DMS 273 (cell line): ENCODE measurements at regions not wholly inside any gene's neighbourhood (a gene's known extent, or its start where the extent isn't known, plus 50 kb on each side); places are given as distances from the start of the nearest gene placed in this dataset.
"Not testable (repeated sequence)": the region's sequence is repeated elsewhere in the genome, so short reads cannot be mapped to it uniquely, and the experiment has no call there.

ENCODE experiments used
- DNase-seq: peaks from one replicate; lab custom pipeline; 2025; ENCODE audit not compliant: unreplicated experiment; lab: John Stamatoyannopoulos, UW

GRCh38 chr11:34756591-34756990, 135.7 kb downstream of the EHF start:
- no peak for DNase-seq

DNA sequence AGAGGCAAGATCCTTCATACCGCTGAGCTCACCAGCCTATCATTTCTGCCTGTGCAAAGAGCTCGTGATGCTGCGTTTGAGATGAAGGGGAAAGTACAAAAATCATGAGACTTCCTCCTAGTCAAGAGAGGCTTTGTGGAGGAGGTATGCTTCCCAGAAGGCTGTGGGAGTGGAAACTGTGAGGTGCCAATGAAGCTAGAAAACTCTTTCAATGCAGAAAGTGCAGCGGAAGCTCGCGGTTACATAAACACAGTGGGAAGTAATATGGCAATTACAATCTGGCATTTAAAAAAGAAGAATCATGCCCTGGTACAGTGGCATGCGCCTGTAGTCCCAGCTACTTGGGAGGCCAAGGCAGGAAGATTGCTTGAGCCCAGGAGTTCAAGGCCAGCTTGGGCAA, 134.8 kb downstream of the EHF start:
- DNase-seq = no peak

DNA sequence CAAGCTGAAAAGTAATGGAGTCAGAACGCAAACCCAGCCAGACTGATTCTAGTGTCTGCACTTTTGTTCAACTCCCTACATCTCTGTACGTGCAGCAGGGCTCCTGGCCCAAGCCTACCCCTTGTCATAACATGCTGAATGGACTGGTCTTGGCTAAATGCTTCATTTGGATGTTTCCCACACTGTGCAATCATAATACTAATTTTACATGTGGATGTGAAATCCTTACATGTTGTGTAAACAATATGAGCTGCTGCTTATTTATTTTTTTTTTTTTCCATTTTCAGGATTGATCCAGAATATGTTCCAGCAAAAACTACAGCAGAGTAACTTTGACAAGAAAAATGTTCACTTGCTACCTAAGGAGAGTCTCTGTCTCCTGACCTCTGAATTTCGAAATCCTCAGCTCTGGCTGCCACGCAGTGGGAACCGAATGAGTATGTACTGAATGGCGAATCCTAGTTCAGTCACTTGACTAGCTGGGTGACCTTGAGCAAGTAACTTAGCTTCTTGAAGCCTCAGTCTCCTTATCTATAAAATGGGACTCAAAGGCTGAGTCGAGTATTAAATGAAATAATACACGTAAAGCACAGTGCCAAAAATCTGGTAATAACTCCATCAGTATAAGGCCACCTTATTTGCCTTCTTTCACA, 133.4 kb downstream of the EHF start:
- no peak for DNase-seq

DNA sequence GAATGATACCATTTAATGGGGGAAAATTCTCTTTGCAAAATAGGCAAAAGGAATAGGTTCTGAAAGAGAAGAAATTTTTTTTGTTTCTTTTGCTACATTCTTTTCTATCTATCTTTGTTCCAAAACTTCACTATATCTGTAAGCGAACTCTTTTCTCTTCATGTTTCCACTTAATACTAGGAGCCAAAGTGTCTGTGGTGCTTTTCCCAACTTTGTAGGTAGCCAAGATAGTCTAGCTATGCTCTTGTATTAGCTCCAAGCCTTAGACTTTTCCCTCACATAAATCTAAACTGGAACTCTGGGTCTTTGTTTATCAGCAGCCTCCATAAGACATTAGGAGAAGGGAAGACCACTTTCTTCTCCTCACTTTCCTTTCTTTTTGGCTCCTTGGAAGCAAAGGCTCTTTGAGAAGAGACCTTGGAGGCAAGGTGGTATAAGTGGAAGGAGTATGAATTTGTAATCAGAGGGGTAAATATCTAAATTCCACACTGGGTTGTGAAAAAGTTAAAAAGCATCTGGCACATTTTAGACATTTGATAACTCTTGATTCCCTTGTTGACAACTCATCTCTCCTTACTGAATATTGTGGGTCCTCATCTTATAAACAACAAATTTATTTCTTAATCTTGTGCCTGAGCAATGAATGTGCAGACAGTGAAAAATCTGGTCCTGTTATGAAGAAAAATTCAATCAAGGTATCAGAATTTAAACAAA, 130.0 kb downstream of the EHF start:
- no peak for DNase-seq

DNA sequence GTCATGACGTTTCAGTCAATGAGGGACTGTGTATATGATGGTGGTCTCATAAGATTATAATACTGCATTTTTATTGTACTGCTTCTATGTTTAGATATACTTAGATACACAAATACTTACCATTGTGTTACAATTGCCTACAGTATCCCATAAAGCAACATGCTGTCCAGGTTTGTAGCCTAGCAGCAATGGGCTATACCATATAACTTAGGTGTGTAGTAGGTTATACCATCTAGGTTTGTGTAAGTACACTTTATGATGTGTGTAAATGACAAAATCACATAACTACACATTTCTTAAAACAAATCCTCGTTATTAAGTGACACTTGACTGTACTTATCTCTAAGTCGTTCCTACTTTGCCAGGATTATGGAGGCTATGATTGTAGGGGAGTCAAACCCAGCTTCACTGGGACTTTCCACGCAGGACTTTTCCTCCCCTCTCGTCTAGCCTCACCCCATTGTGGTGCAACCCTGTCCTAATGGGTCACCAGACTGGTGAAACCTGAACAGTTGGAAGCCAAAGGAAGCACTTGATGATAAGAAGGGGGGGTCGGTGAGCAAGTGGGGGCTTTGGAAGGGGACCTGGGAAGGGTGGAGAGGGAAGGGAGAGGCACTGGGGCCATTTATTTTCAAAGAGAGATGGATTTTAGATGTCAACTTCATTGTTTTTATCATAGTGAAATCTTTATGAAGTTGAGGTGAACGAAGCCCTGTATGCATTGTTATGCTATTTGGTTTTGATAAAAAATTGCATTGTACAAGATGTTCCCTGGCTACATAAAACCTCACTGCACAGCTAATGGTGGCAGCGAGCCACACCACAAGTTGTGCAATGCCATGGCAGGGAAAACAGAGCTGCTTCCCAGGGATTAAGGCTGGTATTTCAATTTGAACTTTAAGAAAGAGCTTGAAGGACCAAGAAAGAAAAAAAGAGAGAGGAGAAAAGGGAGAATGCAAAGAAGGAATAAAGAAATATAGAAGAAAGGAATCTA, 129.1 kb downstream of the EHF start:
- DNase-seq = no peak

DNA sequence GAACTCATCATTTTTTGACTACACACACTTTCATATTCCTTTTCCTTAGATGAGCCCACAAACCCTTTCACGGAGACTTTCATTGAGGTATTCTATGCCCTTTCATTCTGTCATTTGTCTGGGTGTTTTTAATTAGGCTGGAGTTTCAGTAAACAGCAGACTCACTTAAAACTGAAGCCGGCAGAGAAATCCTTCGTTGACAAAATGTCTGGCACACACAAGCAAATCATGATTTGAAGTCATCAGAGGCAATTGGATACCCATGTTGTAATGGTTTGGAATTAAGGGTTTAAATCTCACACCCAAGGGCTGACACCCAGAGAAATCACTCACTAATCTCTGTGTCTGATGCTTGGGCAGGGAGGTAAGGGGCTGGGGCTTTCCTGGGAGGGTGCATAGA, 127.1 kb downstream of the EHF start:
- no peak for DNase-seq

DNA sequence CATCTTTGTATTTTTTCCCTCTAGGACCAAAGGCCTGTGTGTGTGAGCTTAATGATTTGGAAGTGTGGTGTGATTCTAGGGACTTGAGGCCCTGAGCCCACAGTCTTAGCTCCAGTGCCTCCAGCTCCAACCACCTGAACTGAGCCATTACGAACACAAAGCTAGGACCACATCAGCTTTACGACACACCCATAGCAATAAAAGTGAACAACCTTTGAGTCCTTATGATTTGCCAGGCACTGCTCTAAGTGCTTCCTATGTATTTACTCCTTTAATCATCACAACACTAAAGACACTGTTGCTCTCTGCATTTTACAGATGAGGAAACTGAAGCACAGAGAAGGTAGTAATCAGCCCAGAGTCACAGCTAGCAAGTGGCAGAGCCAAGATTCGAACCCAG, 126.4 kb downstream of the EHF start:
- DNase-seq = no peak

- DNase-seq = peak; percentile 1
Observed at GRCh38 chr11:34745195-34745594, 124.3 kb downstream of the EHF start.

DNA sequence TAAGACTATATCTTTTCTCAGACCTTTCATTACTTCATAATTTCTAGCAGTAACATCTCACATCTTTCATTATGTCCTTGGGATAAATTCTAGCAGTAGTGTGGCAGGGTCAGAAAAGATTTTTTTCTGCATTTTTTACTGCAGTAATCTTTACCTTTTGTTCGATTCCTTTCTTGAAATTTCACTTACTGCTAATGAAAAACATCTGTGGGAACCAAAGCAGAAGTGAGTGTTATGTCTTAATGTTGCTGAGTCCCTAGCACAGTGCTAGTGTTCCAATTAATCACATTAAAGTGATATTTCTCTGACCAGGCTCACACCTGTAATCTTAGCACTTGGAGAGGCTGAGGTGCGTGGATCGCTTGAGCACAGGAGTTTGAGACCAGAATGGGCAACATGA, 123.6 kb downstream of the EHF start:
- DNase-seq = no peak

- DNase-seq = no peak
Observed at GRCh38 chr11:34738237-34738636, 117.3 kb downstream of the EHF start.

DNA sequence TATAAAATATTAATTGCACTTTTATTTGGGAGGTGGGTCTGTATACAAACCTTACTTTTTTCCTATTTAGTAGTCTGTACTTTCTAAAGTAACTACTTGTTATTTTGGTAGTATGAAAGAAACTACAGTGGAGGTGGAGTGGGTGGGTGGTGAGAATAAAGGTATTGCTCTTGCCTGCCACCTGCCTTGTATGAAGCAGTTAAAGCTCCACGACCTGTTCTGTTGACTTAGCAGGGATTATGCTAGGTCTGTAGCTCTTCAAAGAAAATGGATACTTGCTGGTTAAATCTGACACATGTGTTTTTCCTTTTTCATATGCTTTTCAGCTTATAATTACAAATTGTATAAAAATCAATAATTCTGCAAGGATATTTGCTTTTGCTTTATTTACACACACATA, 111.9 kb downstream of the EHF start:
- DNase-seq = no peak

DNA sequence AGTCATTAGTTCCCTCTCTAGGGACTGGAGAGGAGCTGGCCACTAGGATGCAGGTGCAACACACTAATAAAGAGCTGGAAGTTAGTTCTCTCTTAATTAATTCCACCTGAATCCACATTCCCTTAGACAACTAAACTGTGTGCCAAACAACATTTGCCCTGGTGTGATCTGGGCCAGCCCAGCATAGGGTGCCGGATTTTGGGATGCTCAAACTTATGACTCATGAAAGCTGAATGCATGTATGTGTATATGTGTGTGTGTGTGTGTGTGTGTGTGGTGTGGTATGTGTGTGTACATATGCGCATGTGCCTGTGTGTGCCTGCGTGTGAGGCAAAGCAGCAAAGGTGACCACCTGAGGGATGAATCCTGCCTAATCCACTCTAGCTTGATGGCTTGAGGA, 110.7 kb downstream of the EHF start:
- DNase-seq = no peak

DNA sequence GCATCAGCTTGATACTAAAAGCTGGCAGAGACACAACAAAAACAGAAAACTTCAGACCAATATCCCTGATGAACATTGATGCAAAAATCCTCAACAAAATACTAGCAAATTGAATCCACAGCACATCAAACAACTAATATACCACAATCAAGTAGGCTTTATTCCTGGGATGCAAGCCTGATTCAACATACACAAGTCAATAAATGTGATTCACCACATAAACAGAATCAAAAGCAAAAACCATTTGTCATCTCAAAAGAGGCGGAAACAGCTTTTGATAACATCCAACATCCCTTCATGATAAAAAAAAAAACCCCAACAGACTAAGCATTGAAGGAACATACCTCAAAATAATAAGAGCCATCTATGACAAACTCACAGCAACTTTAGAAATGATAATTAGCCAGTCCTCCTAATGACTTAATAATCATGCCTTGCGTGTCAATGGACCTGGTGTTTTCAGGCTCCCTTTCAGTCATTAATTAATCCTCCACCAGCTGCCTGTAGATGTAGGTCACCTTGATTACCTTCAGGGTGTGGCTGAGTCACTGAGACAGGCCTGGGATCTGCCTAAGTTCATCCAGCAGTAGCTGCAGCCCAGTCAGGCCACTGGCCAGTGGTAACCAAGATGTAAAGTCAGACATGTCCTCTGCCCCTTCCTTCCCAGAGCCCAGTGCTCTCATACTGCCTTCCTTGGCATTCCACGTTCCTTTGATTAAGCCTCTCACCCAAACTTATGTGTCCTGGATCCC, 109.8 kb downstream of the EHF start:
- DNase-seq = no peak

- DNase-seq = no peak
Observed at GRCh38 chr11:34728609-34729008, 107.7 kb downstream of the EHF start.

DNA sequence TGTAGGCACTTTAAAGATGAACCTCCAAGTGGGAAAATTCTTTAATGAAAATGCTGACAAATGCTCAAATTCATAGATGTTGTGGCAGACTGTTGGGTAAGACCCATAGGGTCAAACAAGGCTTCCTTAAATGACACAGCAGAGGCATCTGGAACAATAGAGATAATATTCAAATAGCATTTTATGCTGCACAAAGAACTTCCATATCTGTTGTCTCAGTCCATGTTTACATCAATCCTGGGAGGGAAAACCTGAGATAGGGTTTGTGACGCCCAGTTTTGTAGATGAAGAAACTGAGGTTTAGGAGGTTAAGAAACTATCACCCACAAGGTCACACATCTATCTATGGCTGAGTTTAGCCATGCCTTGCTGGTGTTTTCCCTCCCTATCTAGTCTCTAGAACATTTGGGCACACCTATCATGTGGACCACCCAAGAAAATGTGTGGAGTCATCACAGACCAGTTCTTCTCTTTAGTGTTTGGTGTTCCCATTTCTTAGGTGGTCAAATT, 106.4 kb downstream of the EHF start:
- no peak for DNase-seq

DNA sequence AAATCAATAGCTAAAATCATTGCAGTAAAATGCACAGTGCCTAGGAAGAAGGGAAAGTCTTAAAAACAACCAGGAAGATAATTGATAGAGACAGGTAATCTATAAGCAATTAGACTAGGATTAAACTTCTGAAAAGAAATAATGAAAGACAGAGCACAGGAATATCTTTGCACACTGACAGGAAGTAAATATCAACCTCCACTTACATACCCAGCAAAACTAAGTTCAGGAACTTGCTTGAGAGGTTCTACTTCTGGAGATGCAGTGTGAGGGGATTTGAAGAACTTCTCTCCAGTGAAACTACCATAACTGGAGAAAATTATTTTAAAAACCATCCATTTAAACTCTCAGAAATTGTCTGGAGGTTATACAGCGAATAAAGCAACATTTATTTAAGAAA, 104.1 kb downstream of the EHF start:
- DNase-seq = no peak

- no peak for DNase-seq
Observed at GRCh38 chr11:34721646-34722045, 100.8 kb downstream of the EHF start.

DNA sequence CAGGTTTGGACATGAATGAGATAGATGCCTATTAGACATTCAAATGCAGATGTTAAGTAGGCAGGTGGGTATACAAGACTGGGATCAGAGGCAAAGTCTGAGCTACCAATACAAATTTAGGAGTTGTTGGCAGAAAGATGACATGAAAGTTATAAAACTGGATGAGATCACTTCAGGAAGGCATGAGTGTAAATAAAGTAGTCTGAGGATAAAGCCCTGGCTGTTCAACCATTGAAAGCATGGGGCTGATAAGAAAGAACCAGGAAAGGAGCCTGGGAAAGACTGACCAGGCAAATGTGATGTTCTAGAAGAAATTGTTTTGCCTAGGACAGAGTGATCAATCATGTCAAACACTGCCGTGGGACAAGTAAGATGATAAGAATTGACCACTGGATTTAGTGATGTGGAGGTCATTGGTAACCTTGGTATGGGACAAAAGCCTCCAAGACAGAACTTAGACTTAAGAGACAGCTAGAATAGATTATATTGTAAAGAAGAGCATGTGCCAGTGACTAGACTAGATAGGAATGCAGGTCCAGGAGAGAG, 98.5 kb downstream of the EHF start:
- DNase-seq = no peak

GRCh38 chr11:34713631-34714030, 92.7 kb downstream of the EHF start:
- not testable (repeated sequence) for DNase-seq
